Lower leg skin (tissue), 4 donors: ENCODE measurements at regions not wholly inside any gene's neighbourhood (a gene's known extent, or its start where the extent isn't known, plus 50 kb on each side); places are given as distances from the start of the nearest gene placed in this dataset.

ENCODE experiments used
- DNase-seq, 2 donors: peaks; one replicate each; pipeline ENCODE4 v3.0.0-alpha.2; 2019; ENCODE audit warnings: low spot score in 2 of 2
- H3K4me3 ChIP-seq: fragments of 200-600 bp; sonication (generic); 2 replicates; pipeline ENCODE4 v1.5.1; 2017; ENCODE audit warnings: mild to moderate bottlenecking, low read depth; ENCODE audit not compliant: poor library complexity, severe bottlenecking
- CTCF ChIP-seq, 3 donors: fragments of 450-650 bp; IDR thresholded peaks; one replicate each; pipeline ENCODE4 v1.5.1; 2016; ENCODE audit warnings: antibody characterized with exemption in 3 of 3, mild to moderate bottlenecking in 3 of 3, moderate library complexity in 2 of 3
- POLR2A ChIP-seq, 2 donors: fragments of 450-650 bp; IDR thresholded peaks; one replicate each; pipeline ENCODE4 v1.6.1; 2016 to 2017; ENCODE audit warnings: antibody characterized with exemption in 2 of 2, mild to moderate bottlenecking in 1 of 2, moderate library complexity in 1 of 2
- whole genome bisulfite sequencing, 2 donors: methylation state at CpG; one replicate each; pipeline ENCODE4 v1.1.5; 2018; 5-methylcytosine and 5-hydroxymethylcytosine counted together
- intact Hi-C: fragments of 100-400 bp; cut with DNase I; formaldehyde crosslinking; loops from one replicate; pipeline ENCODE4 v1.15.0; 2023; ENCODE audit warnings: low total_unique reads

- H3K4me3 ChIP-seq = no peak overlapping the region
- DNase-seq = no peak
- intact Hi-C loops = no loop called here
- 74% methylated on average over 9 of the region's 9 CpGs for WGBS, 2 donors
- TF ChIP-seq POLR2A (IDR thresholded peaks at IDR 0.05) (no peak), CTCF (IDR thresholded peaks at IDR 0.05) (no peak)
These were observed 205.0 kb downstream of the BUD13 start for GRCh38 chr11:116567721-116568242.

GRCh38 chr11:116563712-116564047, 209.1 kb downstream of the BUD13 start:
- 68 to 80% methylated on average over 6 of the region's 6 CpGs for WGBS, 2 donors
- no peak for DNase-seq
- intact Hi-C loops = no loop called here
- no peak overlapping the region for H3K4me3 ChIP-seq
- TF ChIP-seq POLR2A (IDR thresholded peaks at IDR 0.05) (no peak), CTCF (IDR thresholded peaks at IDR 0.05) (no peak)

GRCh38 chr11:116563028-116563711, 209.6 kb downstream of the BUD13 start:
- TF ChIP-seq CTCF (IDR thresholded peaks at IDR 0.05) = no peak
- TF ChIP-seq POLR2A (IDR thresholded peaks at IDR 0.05) = no peak
- no peak for DNase-seq
- WGBS, 2 donors = 39 to 49% methylated on average over 10 of the region's 10 CpGs
- H3K4me3 ChIP-seq = no peak overlapping the region
- intact Hi-C loops = no loop called here

- 61 to 67% methylated on average over 3 of the region's 3 CpGs for WGBS, 2 donors
- no peak for TF ChIP-seq CTCF (IDR thresholded peaks at IDR 0.05)
- TF ChIP-seq POLR2A (IDR thresholded peaks at IDR 0.05) = no peak
- intact Hi-C loops = no loop called here
- no peak overlapping the region for H3K4me3 ChIP-seq
- no peak for DNase-seq
These were observed 212.2 kb downstream of the BUD13 start for GRCh38 chr11:116560589-116560988.

DNA sequence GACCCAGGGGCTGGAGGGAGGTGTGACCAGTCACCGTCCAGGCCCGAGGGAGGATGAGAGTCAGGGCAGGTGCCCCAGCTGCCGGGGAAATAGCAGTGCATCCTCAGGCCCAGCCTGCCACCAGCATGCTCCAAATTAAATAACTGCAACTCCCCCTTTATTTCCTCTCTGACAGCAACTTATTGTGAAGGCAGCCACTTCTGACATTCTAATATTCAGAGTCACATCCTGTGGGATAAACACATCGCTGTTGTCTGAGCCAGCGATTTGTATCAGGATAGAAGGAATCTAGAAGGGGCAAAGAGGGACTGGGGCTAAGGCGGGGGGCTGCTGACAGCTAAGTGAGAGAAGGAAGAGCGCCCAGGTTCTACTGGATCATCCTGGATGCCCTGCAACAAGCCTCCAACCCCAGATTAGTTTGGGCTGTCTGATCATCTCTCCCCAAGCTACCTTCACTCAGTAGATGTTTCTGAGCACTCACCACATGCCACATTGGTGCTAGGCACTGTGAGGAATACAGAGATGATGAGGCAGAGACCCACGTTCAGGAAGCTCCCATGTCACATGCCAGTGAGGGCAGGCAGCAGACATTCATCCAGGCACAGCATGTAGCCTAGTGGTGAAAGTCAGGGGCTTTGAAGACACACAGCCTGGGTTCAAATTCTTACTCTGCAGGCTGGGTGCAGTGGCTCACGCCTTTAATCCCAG, 214.1 kb downstream of the BUD13 start:
- intact Hi-C loops = no loop called here
- no peak overlapping the region for H3K4me3 ChIP-seq
- TF ChIP-seq CTCF (IDR thresholded peaks at IDR 0.05) = no peak
- TF ChIP-seq POLR2A (IDR thresholded peaks at IDR 0.05) = no peak
- WGBS, 2 donors = 54 to 56% methylated on average over 9 of the region's 9 CpGs
- DNase-seq = no peak
